ENCODE measurements at regions not wholly inside any gene's neighbourhood (a gene's known extent, or its start where the extent isn't known, plus 50 kb on each side); places are given as distances from the start of the nearest gene placed in this dataset.

DNA sequence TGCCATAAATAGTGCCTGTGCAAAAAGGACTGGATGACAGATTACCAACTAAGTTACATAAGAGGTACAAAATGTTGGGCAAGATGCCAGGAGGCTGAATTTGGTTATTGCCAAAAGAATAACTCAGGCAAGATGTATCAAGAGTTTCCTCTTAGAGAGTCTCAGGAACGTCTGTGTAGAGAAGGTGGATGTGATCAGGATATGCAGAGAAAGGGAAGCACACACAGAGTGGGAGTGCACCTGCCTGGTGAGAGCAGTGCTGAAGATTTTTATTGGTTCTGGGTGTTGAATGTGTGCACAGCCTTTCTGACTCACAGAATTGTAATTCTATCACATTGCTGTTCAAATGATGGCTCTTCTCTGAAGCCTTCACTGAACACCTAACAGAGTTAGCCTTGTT is 156.8 kb upstream of the HS3ST1 start:
- no peak overlapping the region for H3K4me3 ChIP-seq (ENCODE audit: severe bottlenecking)
- TF ChIP-seq, protein P1, sequence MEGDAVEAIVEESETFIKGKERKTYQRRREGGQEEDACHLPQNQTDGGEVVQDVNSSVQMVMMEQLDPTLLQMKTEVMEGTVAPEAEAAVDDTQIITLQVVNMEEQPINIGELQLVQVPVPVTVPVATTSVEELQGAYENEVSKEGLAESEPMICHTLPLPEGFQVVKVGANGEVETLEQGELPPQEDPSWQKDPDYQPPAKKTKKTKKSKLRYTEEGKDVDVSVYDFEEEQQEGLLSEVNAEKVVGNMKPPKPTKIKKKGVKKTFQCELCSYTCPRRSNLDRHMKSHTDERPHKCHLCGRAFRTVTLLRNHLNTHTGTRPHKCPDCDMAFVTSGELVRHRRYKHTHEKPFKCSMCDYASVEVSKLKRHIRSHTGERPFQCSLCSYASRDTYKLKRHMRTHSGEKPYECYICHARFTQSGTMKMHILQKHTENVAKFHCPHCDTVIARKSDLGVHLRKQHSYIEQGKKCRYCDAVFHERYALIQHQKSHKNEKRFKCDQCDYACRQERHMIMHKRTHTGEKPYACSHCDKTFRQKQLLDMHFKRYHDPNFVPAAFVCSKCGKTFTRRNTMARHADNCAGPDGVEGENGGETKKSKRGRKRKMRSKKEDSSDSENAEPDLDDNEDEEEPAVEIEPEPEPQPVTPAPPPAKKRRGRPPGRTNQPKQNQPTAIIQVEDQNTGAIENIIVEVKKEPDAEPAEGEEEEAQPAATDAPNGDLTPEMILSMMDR (IDR thresholded peaks at IDR 0.05; ENCODE audit: poor library complexity, severe bottlenecking): no peak
- peak; percentile 99 for ATAC-seq (ENCODE audit: low read depth)
- no peaks in the 10 kb centered on the region for H3K27me3 ChIP-seq (ENCODE audit: insufficient read depth, poor library complexity, severe bottlenecking)
- peaks cover 9% of the 10 kb centered on the region for H3K4me1 ChIP-seq (ENCODE audit: insufficient read depth, poor library complexity, severe bottlenecking)
- H3K9me3 ChIP-seq (ENCODE audit: severe bottlenecking): no peaks in the 10 kb centered on the region
- H3K27ac ChIP-seq (ENCODE audit: poor library complexity, severe bottlenecking): no peak overlapping the region
- no peak for DNase-seq (ENCODE audit: low spot score)
- no peaks in the 10 kb centered on the region for H3K36me3 ChIP-seq (ENCODE audit: low read depth)

DNA sequence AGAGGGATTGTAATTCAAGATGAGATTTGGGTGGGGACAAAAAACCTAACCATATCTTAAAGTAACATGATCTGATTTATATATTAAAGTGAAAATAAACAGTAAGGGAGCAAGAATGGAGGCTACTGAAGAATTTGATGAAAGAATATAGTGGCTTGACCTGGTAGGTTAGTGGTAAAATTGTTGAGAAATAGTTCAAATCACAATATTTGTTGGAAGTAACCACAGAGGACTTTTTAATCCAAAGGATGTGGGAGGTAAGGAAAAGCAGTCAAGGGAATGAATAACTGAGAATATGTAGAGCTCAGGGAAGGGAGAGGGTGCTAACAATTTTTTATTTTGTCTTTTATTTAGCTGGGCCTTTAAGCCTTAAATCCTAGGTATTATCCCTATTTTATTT is 139.8 kb upstream of the HS3ST1 start:
- TF ChIP-seq, protein P1 (IDR thresholded peaks at IDR 0.05; ENCODE audit: poor library complexity, severe bottlenecking): no peak
- Histone ChIP-seq H3K36me3 (ENCODE audit: low read depth) (no peaks in the 10 kb centered on the region), H3K4me3 (ENCODE audit: severe bottlenecking) (no peak overlapping the region), H3K27me3 (ENCODE audit: insufficient read depth, poor library complexity, severe bottlenecking) (no peaks in the 10 kb centered on the region), H3K9me3 (ENCODE audit: severe bottlenecking) (no peaks in the 10 kb centered on the region), H3K27ac (ENCODE audit: poor library complexity, severe bottlenecking) (no peak overlapping the region), H3K4me1 (ENCODE audit: insufficient read depth, poor library complexity, severe bottlenecking) (no peaks in the 10 kb centered on the region)
- ATAC-seq (ENCODE audit: low read depth) (no peak), DNase-seq (ENCODE audit: low spot score) (no peak)

DNA sequence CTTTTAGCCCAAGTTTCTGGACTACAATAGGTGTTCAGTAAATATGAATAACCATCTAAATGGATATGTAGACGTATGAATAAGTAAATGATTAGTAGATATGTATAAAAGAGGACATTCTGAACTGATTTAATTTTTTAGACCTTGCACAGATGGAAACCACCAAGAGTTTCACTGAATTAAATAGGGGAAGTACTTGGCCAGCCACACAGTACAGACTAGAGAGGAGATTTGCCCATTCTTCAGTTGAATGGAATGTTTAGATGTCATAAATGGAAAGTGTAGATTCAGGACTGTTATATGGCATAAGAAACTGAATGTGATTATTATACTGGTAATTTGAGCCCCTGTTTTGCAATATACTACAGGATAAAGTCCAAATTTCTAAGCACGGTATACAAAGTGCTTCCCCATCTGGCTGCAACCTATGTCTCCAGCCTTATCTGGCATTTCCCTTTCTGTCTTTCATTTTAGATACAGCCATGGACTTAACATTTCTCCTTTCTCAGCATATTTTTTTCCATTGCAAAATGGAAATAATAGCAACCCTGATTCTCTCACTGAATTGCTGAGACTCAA is 137.8 kb upstream of the HS3ST1 start:
- Histone ChIP-seq H3K9me3 (ENCODE audit: severe bottlenecking) (no peaks in the 10 kb centered on the region), H3K27ac (ENCODE audit: poor library complexity, severe bottlenecking) (no peak overlapping the region), H3K4me1 (ENCODE audit: insufficient read depth, poor library complexity, severe bottlenecking) (no peaks in the 10 kb centered on the region), H3K36me3 (ENCODE audit: low read depth) (no peaks in the 10 kb centered on the region), H3K4me3 (ENCODE audit: severe bottlenecking) (no peak overlapping the region), H3K27me3 (ENCODE audit: insufficient read depth, poor library complexity, severe bottlenecking) (no peaks in the 10 kb centered on the region)
- TF ChIP-seq, protein P1 (IDR thresholded peaks at IDR 0.05; ENCODE audit: poor library complexity, severe bottlenecking): no peak
- DNase-seq (ENCODE audit: low spot score) (no peak), ATAC-seq (ENCODE audit: low read depth) (no peak)

DNA sequence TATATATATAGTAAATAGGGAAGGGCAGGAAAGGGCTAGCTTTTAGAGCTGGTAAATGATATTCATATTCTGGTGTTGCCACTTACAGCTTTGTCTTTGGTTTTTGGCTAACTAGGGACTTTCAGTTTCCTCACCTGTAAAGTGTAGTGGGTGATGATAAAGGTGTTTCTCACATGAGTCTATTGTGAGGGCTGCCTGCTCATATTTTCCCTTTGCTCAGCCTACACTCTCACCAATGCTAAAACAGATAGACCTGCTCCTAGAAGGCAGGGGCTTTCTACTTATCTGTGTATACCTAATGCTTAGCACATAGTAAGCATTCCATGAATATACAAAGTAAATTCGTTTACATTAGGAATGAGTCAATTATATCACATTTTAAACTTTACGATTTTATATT is 137.2 kb upstream of the HS3ST1 start:
- TF ChIP-seq, protein P1 (IDR thresholded peaks at IDR 0.05; ENCODE audit: poor library complexity, severe bottlenecking): no peak

DNA sequence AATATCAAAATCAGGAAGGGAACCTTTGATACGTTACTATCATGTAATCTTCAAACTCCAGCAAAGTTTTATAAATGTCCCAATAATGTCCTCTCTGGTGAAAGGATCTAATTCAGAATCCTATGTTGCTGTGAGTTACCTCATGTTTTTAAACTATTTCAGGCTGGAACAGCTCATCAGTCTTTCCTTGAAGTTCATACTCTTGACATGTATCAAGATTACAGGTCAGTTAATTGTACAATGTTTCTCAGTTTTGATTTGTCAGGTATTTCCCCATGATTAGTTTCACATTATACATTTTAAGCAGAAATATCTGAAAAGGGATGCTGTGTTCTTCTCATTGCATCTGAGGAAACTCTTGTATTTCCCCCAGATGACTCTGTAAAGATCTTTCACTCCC is 136.5 kb upstream of the HS3ST1 start:
- TF ChIP-seq, protein P1 (IDR thresholded peaks at IDR 0.05; ENCODE audit: poor library complexity, severe bottlenecking): no peak
- Histone ChIP-seq H3K4me1 (ENCODE audit: insufficient read depth, poor library complexity, severe bottlenecking) (no peaks in the 10 kb centered on the region), H3K4me3 (ENCODE audit: severe bottlenecking) (no peak overlapping the region), H3K27me3 (ENCODE audit: insufficient read depth, poor library complexity, severe bottlenecking) (no peaks in the 10 kb centered on the region), H3K9me3 (ENCODE audit: severe bottlenecking) (no peaks in the 10 kb centered on the region), H3K36me3 (ENCODE audit: low read depth) (no peaks in the 10 kb centered on the region), H3K27ac (ENCODE audit: poor library complexity, severe bottlenecking) (no peak overlapping the region)
- DNase-seq (ENCODE audit: low spot score) (no peak), ATAC-seq (ENCODE audit: low read depth) (no peak)

More for the DNA sequence above, 137.2 kb upstream of the HS3ST1 start:
- ATAC-seq (ENCODE audit: low read depth) (no peak), DNase-seq (ENCODE audit: low spot score) (no peak)
- Histone ChIP-seq H3K27me3 (ENCODE audit: insufficient read depth, poor library complexity, severe bottlenecking) (no peaks in the 10 kb centered on the region), H3K27ac (ENCODE audit: poor library complexity, severe bottlenecking) (no peak overlapping the region), H3K4me3 (ENCODE audit: severe bottlenecking) (no peak overlapping the region), H3K9me3 (ENCODE audit: severe bottlenecking) (no peaks in the 10 kb centered on the region), H3K4me1 (ENCODE audit: insufficient read depth, poor library complexity, severe bottlenecking) (no peaks in the 10 kb centered on the region), H3K36me3 (ENCODE audit: low read depth) (no peaks in the 10 kb centered on the region)

Measured in RWPE2 (cell line).